ENCODE measurements at regions not wholly inside any gene's neighbourhood (a gene's known extent, or its start where the extent isn't known, plus 50 kb on each side); places are given as distances from the start of the nearest gene placed in this dataset.

DNA sequence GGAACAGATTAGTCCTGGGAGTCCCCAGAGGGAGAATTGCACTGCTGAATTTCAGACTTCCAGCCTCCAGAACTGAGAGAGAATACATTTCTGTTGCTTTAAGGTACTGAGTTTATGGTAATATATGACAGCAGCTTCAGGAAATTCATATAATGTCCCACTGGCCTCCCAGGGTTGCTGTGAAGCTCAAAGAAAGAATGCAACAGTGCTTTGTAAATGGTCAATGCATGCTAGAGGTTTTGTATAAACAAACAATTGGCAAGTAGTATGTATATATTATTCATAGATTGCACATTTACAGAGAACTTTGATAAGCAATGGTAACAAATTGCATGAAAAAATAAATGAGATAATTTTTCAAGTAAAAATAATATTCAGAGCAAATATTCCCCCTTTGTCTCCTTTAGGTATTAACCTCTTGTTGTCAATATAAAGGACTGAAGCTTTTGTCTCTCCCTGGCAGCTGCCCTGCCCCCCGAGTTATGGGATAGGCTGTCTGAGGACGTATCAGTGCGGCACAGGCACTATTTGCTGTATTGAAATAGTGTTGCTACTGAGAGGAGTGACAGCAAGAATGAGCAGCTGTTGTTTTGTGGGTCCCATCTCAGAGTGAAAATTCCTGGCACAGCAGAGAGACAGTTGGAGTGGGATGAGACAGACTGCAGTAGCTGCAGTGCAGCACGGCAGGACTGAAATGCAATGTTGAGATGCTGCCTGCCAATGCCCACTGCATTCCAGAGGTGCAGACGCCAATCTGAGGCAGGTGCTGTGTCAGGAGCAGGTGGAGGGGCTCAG, 194.2 kb upstream of the GLRA1 start:
- TF ChIP-seq GATA1 (IDR thresholded peaks at IDR 0.05; ENCODE audit: low read depth, low read length) (no peak), POLR2A (IDR thresholded peaks at IDR 0.05; ENCODE audit: low read length) (no peak)

Data from erythroblast (primary cell).